HuH-7.5 (cell line): ENCODE measurements at regions not wholly inside any gene's neighbourhood (a gene's known extent, or its start where the extent isn't known, plus 50 kb on each side); places are given as distances from the start of the nearest gene placed in this dataset.

Experiments used
- DNase-seq: peaks from one replicate; pipeline ENCODE4 v3.0.0; 2011; ENCODE audit warnings: low spot score

DNA sequence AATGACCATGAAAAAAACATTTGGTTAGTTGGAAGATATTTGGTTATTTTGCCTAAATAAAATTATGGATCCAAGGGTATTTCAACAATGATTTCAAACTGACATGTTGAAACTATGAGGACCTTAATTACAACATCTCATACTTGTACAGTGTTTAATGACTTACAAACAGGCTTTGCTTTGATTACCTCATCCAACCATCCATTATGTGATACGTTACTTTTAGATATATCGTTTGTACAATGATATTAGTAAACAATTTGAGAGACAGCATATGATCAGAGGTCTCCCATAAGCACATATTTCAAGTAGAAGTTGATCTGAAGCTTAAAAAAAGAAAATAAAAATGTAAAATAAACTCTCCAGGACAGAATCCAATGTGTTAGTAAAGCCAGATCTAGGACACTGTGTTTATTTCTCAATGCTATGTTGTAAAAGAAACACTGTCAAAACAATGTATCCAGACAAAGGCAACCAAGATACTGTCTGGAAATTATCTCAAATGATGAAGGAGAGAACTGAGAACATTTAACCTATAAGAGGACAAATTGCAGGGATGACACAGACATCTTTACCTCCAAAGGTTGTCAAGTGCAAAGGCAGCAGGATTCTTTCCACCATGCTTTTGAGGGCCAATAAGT is 116.0 kb upstream of the TARS1 start:
- no peak for DNase-seq

DNA sequence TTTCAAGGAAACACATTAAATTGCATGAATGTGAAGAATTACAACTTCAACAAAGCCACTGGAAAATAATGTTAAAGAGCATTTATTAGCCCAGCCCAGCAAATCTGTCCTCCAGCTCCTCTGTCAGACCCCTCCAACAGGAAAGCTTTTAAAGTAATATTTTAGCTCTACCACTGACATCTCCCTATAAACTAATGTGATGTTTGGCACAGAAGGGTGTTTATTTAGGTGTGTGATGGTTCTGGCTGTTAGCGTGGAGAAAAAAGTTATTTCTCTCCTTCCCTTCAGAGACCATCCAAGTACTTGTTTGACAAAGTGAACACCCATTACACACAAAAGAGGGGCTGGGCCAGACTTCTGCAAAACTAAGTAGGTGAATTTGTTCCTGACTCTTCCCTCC is 111.9 kb upstream of the TARS1 start:
- DNase-seq, result no peak

DNA sequence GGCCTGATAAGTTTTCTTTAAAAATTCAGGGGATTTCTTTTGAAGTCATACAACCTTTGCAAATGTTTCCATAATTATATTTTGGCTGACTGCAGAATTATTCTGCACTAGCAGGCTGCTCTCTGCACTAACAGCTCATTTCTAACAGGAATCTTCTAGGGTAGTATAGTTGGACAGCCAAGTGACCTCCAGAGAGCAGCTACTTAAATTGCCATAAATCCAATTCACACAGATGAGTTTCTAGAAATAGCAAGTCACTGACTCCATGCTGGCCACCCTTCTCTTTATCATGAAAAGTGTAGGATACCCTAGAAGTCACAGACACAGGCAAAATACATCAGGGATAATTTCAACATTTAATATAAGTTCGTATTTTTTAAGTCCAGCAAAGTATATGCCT is 110.9 kb upstream of the TARS1 start:
- no peak for DNase-seq

DNA sequence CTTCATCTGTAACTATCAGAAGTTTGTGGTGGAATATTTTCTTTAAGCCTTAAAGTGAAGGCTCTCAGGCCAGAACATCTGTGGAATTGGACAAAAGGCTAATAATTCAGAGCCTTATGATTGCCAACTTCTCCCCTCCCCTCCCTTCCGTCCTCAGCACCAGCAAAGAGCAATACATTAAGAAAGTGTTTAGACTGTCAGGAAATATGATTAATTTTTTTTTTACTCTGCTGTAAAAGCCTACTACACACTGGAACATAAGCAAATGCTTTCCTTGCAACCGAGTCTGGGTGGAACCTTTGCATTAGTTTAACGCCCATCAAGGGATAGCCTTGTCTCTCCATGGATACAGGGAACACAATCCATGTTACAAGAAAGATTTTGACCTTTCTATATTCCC is 110.3 kb upstream of the TARS1 start:
- no peak for DNase-seq

DNA sequence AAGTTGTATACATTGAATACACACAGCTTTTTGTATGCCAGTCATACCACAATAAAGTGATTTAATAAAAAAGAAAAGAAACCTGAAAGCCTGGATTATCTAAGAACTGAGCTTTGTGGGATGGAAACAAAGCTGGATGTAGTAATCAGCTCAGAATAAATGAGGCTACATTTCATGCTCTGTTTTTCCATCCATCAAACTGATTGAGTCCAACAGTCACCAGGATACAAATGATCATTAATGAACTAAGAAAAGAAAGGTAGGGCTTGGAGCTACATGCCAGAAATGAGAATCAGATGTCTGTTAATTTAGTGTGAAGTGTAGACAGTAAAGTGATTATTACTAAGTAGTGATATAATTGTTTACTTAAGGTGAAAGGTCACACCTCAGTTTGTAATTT is 109.8 kb upstream of the TARS1 start:
- no peak for DNase-seq

DNA sequence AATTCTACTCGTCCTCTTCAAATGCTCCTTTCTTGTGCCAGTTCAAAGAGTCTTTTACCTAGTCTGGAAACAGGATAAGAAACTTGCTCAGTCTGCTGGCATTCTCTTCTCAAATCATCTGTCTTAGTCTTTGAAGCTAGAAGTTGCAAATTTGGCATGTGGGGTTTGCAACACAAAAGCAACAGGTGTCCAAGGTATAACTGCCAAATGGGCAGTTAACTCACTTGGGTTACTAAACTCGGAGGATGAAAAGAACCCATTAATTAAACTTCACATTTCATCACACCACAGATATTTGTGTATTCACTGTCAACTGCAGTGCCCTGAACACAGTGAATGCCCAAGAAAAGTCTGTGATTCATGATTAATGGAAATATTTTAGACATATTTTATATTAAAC is 108.0 kb upstream of the TARS1 start:
- DNase-seq, result no peak

DNA sequence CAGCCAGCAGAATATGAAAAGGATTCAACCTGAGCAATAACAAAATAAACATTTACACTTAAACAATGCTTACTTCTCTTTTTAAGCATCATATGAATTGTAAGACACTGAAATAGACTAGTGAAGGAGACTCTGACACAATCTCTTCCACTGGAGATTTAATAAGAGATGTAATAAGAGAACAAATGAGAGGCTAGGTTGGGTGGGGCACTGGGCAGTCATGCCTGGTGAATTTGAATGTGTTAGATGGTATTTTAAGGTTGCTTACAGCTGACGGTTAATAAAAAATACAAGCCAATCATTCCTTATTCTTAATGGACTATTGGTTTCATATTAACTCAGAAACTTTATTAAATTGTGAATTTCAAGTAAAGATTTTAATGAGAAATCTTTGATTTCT is 105.9 kb upstream of the TARS1 start:
- DNase-seq, result no peak

DNA sequence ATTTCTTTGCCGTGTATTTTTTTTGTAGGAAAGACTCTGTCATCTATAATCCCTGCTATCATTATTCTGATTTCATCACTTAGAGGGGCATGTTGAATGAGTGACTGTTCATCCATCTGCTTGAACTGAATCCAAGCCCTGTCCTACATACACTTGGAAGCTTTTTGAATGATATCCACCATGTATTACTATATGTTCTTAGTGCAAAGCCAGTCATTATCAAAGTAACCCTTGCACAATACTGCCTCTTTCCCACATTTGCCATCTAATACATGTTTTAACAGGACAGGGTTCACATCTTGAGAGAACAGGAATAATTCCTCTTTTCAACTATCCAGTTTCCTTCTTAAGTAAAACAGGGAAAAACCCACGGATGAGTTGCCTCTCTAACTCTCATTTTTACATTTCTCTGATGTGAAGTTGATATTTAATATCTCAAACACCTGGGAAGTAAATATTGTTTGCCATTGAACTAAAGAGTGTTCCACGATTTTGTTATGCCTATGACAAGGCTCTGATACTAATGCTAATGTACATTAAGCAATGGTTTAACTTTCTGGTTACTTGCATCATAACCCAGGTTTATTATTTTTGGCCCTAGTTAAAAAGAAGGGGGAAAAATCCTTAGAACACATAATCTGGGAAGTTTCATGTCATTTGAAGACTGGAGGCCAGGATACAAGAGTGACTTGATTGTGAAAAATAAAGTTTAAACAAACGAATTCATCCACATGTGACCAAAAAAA is 103.7 kb upstream of the TARS1 start:
- DNase-seq, result no peak

DNA sequence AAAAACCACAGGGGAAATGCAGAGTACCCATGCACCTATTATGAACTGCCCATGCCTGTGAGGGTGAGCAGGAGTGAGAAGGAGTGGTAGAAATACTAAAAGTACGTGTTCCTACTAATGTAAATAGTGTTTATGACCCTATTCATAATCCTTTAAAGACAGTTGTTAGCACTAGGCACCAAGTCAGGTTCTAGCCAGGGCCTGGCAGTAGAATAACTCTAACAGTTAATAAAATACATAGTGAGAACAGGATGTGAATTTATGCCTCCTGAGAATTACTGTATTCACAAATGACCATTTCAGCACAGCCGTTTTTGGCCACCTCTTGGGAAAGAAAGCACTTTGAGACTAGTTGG is 103.2 kb upstream of the TARS1 start:
- DNase-seq, result no peak

DNA sequence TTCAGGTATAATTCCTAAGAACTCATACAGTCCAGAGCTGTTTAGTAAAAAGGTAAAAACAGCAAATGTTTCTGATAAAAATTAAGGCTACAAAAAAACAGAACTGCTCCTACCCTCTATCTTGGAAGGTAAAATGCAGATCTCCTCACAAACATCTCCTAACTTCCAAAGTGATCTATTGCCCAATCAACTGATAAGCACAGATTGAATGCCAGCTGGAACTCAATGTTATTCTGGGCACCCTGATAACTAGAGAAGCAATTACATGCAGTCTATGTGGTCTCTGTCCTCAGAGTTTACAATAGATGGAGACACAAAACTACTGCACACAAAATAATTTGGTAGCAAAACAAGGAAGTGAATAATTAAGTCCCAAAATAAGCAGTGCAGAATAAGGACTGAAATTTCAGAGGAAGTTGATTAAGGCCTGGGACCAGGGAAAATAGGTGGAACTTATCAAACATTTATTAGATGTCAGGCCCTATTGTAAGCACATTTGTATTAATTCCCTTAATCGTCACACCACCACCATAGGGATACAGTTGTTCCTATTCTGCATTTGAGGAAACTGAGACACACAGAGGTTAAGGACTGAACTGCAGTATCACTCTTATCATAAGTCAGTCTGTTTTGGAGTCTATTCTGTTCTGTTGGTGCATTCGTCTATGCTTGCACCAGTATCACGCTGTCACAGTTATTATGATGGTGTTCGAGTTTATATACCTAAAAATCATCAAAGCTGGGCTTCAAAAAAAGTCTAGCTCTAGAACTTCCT is 102.2 kb upstream of the TARS1 start:
- DNase-seq, result no peak

DNA sequence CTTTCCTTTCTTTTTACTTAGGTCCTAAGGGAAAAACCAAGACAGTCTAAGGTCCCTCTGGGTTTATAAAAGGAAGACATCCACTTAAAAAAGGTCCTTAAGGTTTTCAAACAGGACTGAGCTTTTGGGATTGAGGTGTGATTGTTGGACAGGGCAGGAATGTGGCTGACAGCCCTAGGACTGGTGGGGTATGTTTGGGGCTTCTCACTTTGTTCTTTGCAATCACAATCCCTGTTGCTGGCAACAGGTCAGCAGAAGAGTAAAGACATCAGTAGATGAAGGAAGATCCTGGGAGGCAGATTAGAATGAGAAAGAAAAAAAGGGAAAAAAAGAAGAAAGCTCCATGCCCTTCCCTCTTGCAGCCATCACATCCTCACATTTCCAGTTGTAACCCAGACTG is 101.4 kb upstream of the TARS1 start:
- no peak for DNase-seq

DNA sequence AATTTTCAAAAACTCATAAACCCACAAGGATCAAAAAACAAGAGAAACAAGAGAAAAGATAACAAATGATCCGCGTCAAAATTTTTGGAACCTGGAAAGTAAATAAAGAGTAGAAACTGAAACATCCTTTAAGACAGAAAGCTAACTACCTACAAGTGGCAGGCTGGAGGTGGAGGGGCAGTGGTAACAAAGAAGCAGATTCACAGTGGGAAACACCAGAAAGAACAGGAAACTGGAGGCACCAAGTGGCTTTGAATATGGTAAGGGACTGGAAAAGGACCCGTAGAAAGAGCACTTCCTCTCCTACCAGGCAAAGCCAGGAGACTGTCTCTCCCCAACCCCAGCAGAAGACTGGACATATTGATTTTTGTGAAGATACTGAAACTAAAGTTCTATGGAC is 100.6 kb upstream of the TARS1 start:
- DNase-seq, result no peak

DNA sequence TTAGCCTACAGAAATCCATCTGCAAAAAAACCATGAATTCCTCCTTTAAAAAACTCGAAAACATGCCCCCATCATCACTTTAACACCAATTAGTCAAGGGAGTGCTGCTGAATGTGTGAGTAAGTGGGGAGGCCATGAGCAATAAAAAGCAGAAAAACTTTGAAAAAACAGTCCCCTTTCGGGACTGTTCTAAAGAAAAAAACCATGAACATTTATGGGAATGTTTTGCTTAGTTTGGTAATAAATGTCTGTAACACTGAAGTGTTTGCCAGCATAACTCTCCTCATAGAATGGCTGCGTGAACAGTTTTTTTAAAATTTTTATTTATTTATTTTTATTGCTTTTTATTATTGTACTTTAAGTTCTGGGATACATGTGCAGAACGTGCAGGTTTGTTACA is 99.4 kb upstream of the TARS1 start:
- DNase-seq, result no peak

DNA sequence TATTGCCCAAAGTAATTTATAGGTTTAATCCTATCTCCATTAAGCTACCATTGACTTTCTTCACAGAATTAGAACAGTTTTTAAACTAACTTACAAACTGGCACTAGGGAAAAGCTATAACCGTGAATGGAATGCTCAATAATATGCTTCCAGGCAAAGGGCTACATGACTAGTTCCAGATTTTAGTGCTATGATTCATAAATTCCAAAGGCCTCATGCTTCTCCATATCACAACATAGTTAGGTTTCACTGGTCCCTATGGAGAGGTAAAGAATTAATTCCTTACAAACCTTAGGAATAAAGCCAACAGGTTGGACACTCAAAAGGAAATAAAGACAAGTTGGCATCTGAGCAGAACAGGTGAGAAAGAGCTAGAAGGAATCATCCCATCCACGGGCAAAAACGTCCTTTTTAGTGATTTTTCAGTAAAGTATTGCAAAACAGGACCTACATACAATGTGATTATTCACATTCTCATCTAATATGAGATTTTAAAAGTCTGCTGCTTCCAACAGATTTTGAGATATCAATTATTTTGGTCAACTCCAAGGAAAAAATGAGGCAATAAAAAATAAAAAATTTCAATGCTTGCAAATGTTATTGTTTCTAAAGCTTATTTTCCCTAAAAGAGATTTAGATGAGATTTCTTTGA is 97.0 kb upstream of the TARS1 start:
- no peak for DNase-seq

DNA sequence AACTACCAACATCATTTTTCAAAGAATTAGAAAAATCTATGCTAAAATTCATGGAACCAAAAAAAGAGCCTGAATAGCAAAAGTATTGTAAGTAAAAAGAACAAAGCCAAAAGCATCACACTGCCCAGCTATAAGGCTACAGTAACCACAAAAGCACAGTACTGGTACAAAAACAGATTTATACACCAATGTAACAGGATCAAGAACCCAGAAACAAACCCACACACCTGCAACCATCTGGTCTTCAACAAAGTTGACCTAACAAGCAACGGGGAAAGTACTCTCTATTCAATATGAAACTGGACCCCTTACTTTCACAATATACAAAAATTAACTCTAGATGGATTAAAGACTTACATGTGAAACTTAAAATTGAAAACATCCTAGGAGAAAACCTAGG is 94.2 kb upstream of the TARS1 start:
- no peak for DNase-seq

DNA sequence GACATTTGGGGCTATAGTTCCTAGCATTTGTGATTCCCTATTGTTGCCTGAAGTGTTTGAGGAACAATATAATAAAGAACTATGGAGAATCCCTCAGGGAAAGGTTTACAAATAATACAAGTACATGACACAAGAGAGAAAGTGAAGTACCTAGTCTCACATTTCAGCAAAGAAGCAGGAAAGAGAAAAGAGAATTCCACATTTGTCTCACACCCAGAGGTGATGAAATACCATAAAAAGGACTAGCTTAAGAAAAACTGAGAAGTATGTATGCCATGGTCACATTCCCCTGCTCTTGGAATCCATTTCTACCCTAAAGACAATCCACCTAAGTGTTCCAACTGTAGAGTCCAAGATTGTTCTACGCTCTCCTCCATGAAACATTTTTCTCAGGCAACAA is 79.0 kb upstream of the TARS1 start:
- no peak for DNase-seq

DNA sequence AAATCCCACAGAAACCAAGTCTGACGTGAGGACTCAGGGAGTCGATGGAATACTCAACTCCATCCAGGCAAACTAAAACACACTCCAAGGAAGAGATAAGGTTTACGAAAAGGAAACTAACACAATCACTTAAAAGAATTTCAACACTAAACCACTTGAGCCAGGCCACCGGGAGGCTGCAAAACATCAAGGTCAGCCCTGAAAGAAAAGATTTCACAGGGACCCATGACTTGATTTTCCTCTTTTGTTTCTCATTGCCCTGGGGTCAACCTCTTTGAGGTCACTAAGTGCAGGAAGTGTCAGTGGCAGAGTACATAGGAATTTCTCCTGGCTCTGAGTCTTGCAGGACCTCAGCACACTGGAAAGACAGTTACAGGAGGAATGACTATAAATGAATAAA is 77.8 kb upstream of the TARS1 start:
- DNase-seq, result no peak

DNA sequence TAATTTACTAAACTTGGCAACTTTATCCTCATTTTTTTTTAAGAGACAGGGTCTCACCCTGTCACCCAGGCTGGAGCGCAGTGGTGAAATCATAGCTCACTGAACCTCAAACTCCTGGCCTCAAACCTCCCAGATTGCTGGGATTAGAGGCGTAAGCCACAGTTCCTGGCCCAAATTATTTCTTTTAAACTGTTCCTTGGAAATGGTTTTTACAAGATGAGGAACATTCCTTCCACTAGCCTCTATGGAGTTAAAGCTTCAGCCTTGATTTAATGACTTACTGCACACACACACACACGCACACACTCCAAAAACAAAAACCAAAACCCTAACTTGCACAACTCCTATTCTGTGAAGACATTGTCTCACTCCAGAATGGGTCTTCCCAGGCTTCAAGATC is 77.2 kb upstream of the TARS1 start:
- no peak for DNase-seq

DNA sequence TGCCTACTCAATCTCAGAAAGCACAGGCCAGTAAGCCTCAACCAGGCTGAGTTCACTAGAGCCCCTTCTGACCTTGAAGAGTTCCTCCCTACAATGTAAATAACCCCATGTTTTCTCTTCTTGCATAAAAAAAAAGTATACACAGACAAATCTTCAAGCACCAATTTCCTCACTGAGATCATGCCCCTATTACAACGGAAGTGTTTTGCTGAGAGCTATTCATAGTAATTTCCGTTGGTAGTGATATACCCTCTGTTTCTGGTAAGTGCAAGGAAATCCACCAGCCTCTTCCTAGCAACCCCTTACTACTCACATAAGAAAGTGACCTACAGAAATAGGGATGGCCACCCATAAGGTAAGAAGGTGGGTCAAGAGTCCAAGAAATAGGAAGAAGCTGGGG is 76.4 kb upstream of the TARS1 start:
- DNase-seq, result no peak

DNA sequence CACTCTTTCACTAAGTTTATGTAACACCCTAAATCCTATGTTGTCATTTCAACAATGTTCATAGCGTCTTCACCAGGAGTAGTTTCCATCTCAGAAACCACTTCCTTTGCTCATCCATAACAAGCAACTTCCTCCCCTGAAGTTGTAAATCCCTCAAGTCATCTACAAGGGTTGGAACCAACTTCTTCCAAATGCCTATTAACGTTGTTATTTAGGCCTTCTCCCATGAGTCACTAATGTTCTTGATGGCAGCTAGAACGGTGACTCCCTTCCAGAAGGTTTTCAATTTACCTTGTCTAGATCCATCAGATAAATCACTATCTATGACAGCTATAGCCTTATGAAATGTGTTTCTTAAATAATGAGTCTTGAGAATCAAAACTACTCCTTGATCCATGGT is 73.3 kb upstream of the TARS1 start:
- DNase-seq, result no peak

DNA sequence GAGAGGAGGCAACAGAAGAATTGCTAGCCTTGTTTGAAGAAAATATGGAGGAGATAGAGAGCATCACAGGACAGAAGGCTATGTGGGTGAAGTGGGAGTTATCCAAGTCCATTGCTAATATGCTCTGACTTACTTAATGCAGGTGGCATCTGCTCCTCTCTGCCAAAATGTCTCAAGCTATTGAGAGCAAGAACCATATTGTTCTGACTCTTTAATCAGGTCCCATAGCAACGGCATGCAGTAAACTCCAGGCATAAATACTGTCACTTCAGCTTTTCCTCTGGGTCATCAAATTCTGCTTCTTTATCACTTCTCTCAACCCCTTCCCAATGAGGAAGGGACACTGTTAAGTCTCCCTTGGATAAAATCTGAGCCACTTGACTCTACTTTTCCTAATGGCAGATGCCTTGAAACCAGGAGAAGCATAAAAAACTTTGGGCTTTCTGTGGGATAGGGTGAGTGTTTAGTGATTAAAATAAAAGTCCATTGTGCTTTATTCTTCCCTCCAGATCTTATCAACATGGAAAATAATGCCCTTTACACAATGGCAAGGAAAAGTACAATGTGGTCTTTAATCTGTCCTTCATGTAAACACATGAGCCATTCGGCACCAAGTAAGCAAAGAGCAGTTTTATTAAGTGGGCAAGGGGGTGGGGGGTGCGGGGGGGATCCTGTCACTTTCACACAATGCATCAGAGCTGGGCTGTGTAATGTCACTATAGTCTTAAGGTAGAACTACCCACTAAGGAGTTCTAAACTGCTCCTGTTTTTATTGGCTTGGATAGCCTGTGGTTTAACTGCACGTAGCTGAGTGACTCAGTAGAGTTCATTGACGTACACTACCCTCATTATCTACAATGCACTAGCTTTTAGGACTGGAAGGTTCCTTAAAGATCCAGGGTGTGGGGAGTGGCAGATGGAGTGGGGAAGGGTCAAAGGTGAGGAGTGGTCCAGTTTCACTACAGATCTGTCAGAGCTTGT is 71.0 kb upstream of the TARS1 start:
- no peak for DNase-seq

DNA sequence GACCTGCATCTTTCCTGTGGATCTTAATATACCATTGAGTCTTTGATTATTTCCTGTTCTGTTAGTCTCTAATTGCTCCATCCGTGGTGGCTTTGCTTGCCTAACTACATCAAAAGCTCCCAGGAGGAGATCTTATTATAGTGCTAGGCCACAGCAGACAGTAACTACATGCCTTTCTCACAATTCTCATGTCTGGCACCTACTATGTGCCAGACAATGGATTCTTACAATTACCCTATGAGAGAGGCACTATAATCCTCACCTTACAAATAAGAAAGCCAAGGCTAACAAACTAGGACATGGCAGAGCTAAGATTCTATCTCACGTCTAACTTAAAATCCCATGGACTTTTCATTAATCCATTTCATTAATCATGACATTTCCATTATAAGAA is 70.3 kb upstream of the TARS1 start:
- DNase-seq, result no peak
